Thymus (tissue), 11 donors: ENCODE measurements at regions not wholly inside any gene's neighbourhood (a gene's known extent, or its start where the extent isn't known, plus 50 kb on each side); places are given as distances from the start of the nearest gene placed in this dataset.
A peak's percentile ranks its signal among the peaks of the same experiment; 100 is the strongest.

ENCODE experiments used
- DNase-seq, 9 donors: peaks; one replicate each; pipeline ENCODE4 v3.0.0-alpha.2; 2013; ENCODE audit warnings: low spot score in 9 of 9, low read depth in 6 of 9, missing footprints in 1 of 9
- H3K27ac ChIP-seq, 2 donors: one replicate each; pipeline ENCODE4 v1.5.1; 2013; ENCODE audit warnings: control low read depth in 1 of 2, low read depth in 1 of 2, low read length in 1 of 2, mild to moderate bottlenecking in 1 of 2, moderate library complexity in 1 of 2
- H3K27me3 ChIP-seq, 2 donors: one replicate each; pipeline ENCODE4 v1.5.1; 2013; ENCODE audit warnings: low read length in 1 of 2; ENCODE audit not compliant: control insufficient read depth in 2 of 2, insufficient read depth in 1 of 2
- H3K36me3 ChIP-seq, 2 donors: one replicate each; pipeline ENCODE4 v1.5.1; 2013; ENCODE audit warnings: low read length in 1 of 2, mild to moderate bottlenecking in 1 of 2, moderate library complexity in 1 of 2; ENCODE audit not compliant: control insufficient read depth in 2 of 2, insufficient read depth in 2 of 2
- H3K4me1 ChIP-seq, 2 donors: one replicate each; pipeline ENCODE4 v1.5.1; 2013; ENCODE audit warnings: low read length in 2 of 2; ENCODE audit not compliant: control insufficient read depth in 2 of 2, insufficient read depth in 2 of 2
- H3K4me3 ChIP-seq, 2 donors: one replicate each; pipeline ENCODE4 v1.5.1; 2013; ENCODE audit warnings: low read length in 2 of 2, control low read depth in 1 of 2, mild to moderate bottlenecking in 1 of 2
- H3K9me3 ChIP-seq, 2 donors: one replicate each; pipeline ENCODE4 v1.5.1; 2013; ENCODE audit warnings: low read length in 1 of 2, mild to moderate bottlenecking in 1 of 2; ENCODE audit not compliant: control insufficient read depth in 2 of 2, insufficient read depth in 1 of 2
- WGBS: extraction: QIAGEN DNeasy Blood & Tissue Kit; methylation state at CpG from one replicate; pipeline ENCODE4 v1.1.7; 2013; 5-methylcytosine and 5-hydroxymethylcytosine counted together
- donor health status: healthy.

DNA sequence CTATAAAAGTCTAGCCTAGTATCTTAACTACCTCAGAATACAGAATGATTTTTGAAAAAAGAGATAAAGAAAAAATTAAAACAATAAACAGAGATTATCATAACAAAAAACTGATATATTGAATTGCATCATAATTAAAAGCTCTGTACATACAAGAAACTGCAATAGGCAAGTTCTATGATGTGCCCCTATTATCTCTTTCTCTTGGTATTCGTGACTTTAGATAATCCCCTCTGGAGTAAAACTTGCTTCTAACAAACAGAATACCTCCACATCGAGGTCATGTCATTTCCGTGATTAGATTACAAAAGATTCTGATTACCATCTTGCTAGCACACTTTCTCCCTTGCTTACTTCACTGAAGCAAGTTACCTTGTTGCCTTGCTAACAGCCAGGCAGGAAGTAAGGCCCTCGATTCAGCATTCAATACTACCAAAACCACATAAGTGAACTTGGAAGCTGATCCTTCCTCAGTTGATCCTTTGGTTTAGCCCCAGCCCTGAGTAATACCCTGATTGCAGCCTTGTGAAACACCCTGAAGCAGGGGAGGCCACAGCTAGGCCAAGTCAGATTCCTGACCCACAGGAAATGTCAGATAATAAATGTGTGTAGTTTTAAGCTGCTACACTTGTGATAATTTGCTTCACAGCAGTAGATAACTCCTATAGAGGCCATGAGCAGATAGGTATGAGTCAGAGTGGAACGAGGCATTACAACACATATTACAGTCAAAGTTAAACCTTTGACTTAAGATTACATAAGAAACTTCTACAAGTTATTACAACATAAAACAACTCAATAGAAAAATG, 53.7 kb upstream of the TMX4 start:
- DNase-seq: peak in 6 of 9 donors; percentile 4 to 61 (median 32)
- H3K4me3 ChIP-seq: no peak overlapping the region
- no peaks in the 10 kb centered on the region for H3K36me3 ChIP-seq
- H3K27ac ChIP-seq: peak overlapping the region in 1 of 2 donors; percentile 50
- peaks cover 0 to 4% of the 10 kb centered on the region in 2 donors for H3K4me1 ChIP-seq
- no peaks in the 10 kb centered on the region for H3K9me3 ChIP-seq
- H3K27me3 ChIP-seq: no peaks in the 10 kb centered on the region
- WGBS: 52% methylated on average over 5 of the region's 5 CpGs

DNA sequence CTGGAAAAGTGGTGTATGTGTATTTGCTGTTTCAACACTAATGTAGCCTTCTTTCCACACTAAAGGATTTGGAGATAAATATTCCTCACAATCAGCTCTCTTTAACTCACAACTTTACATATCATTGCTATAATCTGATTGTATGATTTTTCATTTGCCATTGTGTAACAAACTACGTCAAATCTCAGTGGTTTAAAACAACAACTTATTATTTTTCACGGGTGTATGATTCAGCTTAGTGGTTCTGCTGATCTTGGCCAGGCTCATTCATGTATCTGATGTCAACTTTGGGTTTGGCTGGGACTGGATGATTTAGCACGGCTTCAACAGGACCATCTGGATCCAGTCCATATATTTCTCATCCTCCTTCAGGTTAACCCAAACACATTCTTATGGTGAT, 55.4 kb upstream of the TMX4 start:
- no peaks in the 10 kb centered on the region for H3K36me3 ChIP-seq
- no peaks in the 10 kb centered on the region for H3K27me3 ChIP-seq
- no peak overlapping the region for H3K4me3 ChIP-seq
- WGBS: 97% methylated on average over 3 of the region's 3 CpGs
- peaks cover 0 to 4% of the 10 kb centered on the region in 2 donors for H3K4me1 ChIP-seq
- no peaks in the 10 kb centered on the region for H3K9me3 ChIP-seq
- no peak overlapping the region for H3K27ac ChIP-seq
- no peak for DNase-seq

DNA sequence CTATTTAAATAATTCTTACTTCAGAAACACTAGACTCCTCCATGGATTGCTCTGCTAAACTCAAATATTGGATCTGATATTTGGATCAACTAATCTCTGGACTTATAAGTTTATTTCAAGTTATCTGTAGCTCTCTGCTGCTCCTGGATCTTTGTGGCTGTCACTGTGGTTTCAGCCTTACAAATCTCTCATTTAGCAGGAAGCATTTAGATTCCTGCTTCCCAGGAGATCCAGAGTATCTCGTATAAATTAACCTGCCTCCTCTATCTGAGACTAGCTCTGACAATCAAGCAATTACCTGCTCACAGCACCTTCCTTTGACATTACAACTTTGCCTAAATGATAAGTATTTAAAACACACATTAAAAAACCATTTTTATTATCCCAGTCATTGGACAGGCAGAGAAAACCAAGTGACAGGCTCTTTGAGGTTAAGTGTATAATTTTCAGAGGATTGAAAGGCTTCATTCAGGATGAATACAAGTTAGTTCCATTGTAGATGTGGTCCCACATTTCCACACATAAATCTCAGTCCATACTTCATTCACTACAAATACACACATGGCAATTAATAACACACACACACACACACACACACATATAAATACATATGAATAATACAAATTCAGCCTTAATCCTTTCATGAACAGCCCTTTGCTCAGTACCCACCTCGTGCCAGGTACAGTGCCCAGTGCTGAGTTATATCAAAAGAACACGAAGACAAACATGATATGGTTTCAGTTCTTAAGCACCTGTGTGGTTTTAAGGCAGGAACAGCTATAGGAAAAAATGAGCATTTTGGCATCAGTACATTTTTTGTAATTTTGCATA, 55.5 kb upstream of the PLCB1 start:
- Histone ChIP-seq H3K9me3 (no peaks in the 10 kb centered on the region), H3K27me3 (no peaks in the 10 kb centered on the region), H3K4me3 (no peak overlapping the region), H3K4me1 (peaks cover 0 to 4% of the 10 kb centered on the region in 2 donors), H3K27ac (no peak overlapping the region), H3K36me3 (no peaks in the 10 kb centered on the region)
- no peak for DNase-seq
- WGBS: 86% methylated on average over 3 of the region's 3 CpGs

DNA sequence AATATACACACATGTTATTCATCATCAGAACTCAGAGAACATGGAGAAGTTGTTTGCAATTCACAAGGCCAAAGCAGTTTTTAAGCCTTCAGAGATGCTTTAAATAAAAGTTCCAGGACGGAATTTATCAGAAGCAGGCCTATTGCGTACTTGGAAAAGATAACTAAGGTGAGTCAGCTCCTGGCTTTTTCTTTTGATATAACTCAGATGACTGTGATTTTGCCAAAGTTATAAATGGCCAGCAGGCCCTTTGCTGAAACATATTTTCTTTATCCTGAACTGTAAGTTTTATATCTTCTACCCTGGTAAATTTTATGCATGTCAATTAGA, 55.0 kb upstream of the PLCB1 start:
- DNase-seq: no peak
- no peak overlapping the region for H3K27ac ChIP-seq

DNA sequence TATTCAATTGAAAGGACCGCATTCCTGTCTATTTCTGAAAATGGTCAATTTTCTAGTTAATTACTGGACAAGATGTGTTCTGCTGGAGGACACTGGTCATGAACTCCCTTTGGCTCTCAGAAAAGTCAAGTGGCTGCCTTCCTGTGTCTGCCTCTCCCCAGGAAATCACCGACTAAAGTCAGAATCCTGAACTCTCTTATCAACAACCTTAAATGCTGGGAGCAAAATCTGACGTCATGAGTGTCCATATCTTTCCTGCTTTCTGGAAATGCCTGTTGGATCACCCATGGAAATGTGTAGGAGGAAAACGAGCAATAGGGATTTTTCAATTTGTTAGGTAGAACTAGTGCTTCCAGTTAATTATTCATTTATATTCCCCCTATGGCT, 53.5 kb upstream of the PLCB1 start:
- WGBS: 87% methylated on average over 4 of the region's 4 CpGs
- no peak overlapping the region for H3K4me3 ChIP-seq
- no peaks in the 10 kb centered on the region for H3K9me3 ChIP-seq
- H3K36me3 ChIP-seq: no peaks in the 10 kb centered on the region
- DNase-seq: no peak
- peaks cover 0 to under 1% of the 10 kb centered on the region in 2 donors for H3K4me1 ChIP-seq
- H3K27me3 ChIP-seq: no peaks in the 10 kb centered on the region
- H3K27ac ChIP-seq: peak overlapping the region in 1 of 2 donors; percentile 18

More for the DNA sequence above, 55.0 kb upstream of the PLCB1 start:
- no peak overlapping the region for H3K4me3 ChIP-seq
- peaks cover 0 to 4% of the 10 kb centered on the region in 2 donors for H3K4me1 ChIP-seq
- no peaks in the 10 kb centered on the region for H3K27me3 ChIP-seq
- H3K36me3 ChIP-seq: no peaks in the 10 kb centered on the region
- no peaks in the 10 kb centered on the region for H3K9me3 ChIP-seq
- 98% methylated on average over 2 of the region's 2 CpGs for WGBS

DNA sequence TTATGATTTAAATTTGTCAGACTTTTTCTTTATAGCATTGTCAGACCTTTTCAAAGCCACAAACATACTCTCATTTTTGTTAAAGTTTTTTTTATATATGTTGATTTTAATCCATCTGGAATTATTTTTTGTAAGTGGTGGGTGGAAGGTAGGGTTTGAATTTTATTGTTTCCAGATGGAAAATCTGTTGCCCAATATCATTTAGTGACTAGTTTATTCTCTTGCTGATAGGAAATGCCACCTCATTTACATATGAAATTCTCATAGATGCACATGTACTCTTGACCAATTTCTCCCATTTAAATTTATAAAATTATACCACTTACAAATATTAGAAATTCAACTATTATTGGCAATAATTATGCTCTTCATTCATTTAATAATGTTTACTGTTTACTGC, 52.1 kb upstream of the PLCB1 start:
- no peak overlapping the region for H3K4me3 ChIP-seq

DNA sequence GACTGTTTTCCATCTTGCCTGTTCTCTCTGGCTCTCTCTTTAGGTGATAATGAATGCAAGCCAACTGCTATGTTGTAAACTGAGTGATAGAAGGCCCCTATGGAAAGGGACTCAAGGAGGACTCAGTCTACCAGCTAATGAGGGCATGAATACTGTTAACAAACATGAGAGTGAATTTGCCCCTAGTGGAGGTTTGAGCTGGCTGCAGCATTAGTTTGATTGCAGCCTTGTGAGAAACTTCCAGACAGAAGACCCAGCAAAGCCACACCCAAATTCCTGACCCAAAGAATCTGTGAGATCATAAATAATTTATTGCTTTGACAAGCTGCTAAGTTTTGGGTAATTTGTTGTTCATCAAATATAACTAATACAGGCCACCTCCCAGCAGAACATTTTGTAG, 50.0 kb upstream of the PLCB1 start:
- no peaks in the 10 kb centered on the region for H3K27me3 ChIP-seq
- no peaks in the 10 kb centered on the region for H3K36me3 ChIP-seq
- H3K9me3 ChIP-seq: no peaks in the 10 kb centered on the region
- H3K4me1 ChIP-seq: no peaks in the 10 kb centered on the region
- no peak overlapping the region for H3K27ac ChIP-seq
- H3K4me3 ChIP-seq: no peak overlapping the region
- no peak for DNase-seq

More for the DNA sequence above, 52.1 kb upstream of the PLCB1 start:
- no peaks in the 10 kb centered on the region for H3K9me3 ChIP-seq
- H3K36me3 ChIP-seq: no peaks in the 10 kb centered on the region
- no peaks in the 10 kb centered on the region for H3K4me1 ChIP-seq
- no peak for DNase-seq
- H3K27ac ChIP-seq: no peak overlapping the region
- H3K27me3 ChIP-seq: no peaks in the 10 kb centered on the region
